H1 (cell line): ENCODE measurements at regions not wholly inside any gene's neighbourhood (a gene's known extent, or its start where the extent isn't known, plus 50 kb on each side); places are given as distances from the start of the nearest gene placed in this dataset.

Experiments used
- CTCF ChIA-PET: fragments of 300-600 bp; sonication (Branson Sonifier 250); formaldehyde crosslinking; loops from one replicate; lab custom pipeline; 2021; ENCODE audit not compliant: partially characterized antibody; lab: Charles Lee
- POLR2A ChIA-PET: fragments of 300-600 bp; sonication (Branson Sonifier 250); formaldehyde crosslinking; loops from one replicate; lab custom pipeline; 2021; ENCODE audit warnings: inconsistent platforms; ENCODE audit not compliant: partially characterized antibody; lab: Charles Lee
- DNase-seq, 2 experiments: peaks; one replicate each; pipeline versions ENCODE4 v3.0.0 to v3.0.0-alpha.2; 2010 to 2022; ENCODE audit warnings: low spot score in 2 of 2, low read depth in 1 of 2, mixed read lengths in 1 of 2
- FAIRE-seq: peaks from 2 replicates; lab custom pipeline; 2011; peaks lifted over from hg19 to GRCh38; lab: Jason Lieb, UNC
- H2AFZ ChIP-seq: 2 replicates; pipeline ENCODE4 v1.8.1; 2012; ENCODE audit warnings: low read length, inconsistent platforms
- H2AK5ac ChIP-seq: 2 replicates; pipeline ENCODE4 v1.6.1; 2013; ENCODE audit warnings: low read depth, low read length
- H2BK120ac ChIP-seq: replicated peaks from 2 replicates; pipeline ENCODE3; 2013; ENCODE audit warnings: low read depth, low read length, inconsistent platforms
- H2BK12ac ChIP-seq: 2 replicates; pipeline ENCODE4 v1.6.1; 2013; ENCODE audit warnings: low read depth, low read length
- H2BK15ac ChIP-seq: 2 replicates; pipeline ENCODE4 v1.6.1; 2013; ENCODE audit warnings: low read length
- H2BK20ac ChIP-seq: 2 replicates; pipeline ENCODE4 v1.6.1; 2013; ENCODE audit warnings: low read length
- H2BK5ac ChIP-seq: 2 replicates; pipeline ENCODE4 v1.6.1; 2013; ENCODE audit warnings: low read depth, low read length
- H3K14ac ChIP-seq: 2 replicates; pipeline ENCODE4 v1.6.1; 2013; ENCODE audit warnings: inconsistent platforms; ENCODE audit not compliant: insufficient read length
- H3K18ac ChIP-seq: 2 replicates; pipeline ENCODE4 v1.6.1; 2013; ENCODE audit warnings: low read length; ENCODE audit errors: extremely low read depth
- H3K23ac ChIP-seq: 2 replicates; pipeline ENCODE4 v1.6.1; 2013; ENCODE audit warnings: inconsistent platforms; ENCODE audit not compliant: insufficient read length
- H3K23me2 ChIP-seq: 2 replicates; pipeline ENCODE4 v1.6.1; 2013; ENCODE audit warnings: low read depth, low read length
- H3K27ac ChIP-seq: 2 replicates; pipeline ENCODE4 v1.6.1; 2011; ENCODE audit warnings: low read depth, low read length, inconsistent platforms
- H3K27me3 ChIP-seq, 4 experiments: replicated peaks in 1 of 4; 1 replicate in 1 of 4; 2 replicates in 3 of 4; pipeline versions ENCODE4 v1.6.1 to v1.8.1; 2011 to 2013; ENCODE audit warnings: low read length in 3 of 4, mild to moderate bottlenecking in 3 of 4, inconsistent platforms in 2 of 4, mixed read lengths in 2 of 4, moderate library complexity in 1 of 4; ENCODE audit not compliant: control insufficient read depth in 3 of 4, insufficient read depth in 3 of 4; ENCODE audit errors: extremely low read depth in 1 of 4
- H3K36me3 ChIP-seq, 4 experiments: 2 replicates each; pipeline versions ENCODE4 v1.6.1 to v1.8.1; 2011 to 2013; ENCODE audit warnings: mild to moderate bottlenecking in 4 of 4, low read length in 3 of 4, moderate library complexity in 2 of 4, control low read depth in 1 of 4, inconsistent platforms in 1 of 4; ENCODE audit not compliant: insufficient read depth in 4 of 4, control insufficient read depth in 2 of 4
- H3K4ac ChIP-seq: replicated peaks from 2 replicates; pipeline ENCODE3; 2013; ENCODE audit warnings: low read length, low read depth, mixed read lengths, inconsistent platforms; ENCODE audit not compliant: insufficient read length
- H3K4me1 ChIP-seq, 4 experiments: replicated peaks in 1 of 4; 1 replicate in 1 of 4; 2 replicates in 3 of 4; pipeline versions ENCODE4 v1.6.1 to v1.8.1; 2011 to 2013; ENCODE audit warnings: low read length in 3 of 4, inconsistent platforms in 2 of 4, mixed read lengths in 1 of 4; ENCODE audit not compliant: insufficient read depth in 4 of 4, control insufficient read depth in 3 of 4
- H3K4me2 ChIP-seq, 2 experiments: 2 replicates each; pipeline versions ENCODE4 v1.6.1 to v1.8.1; 2011 to 2013; ENCODE audit warnings: low read depth in 2 of 2, low read length in 2 of 2, control low read depth in 1 of 2, inconsistent platforms in 1 of 2, mild to moderate bottlenecking in 1 of 2; ENCODE audit not compliant: insufficient read depth in 1 of 2
- H3K4me3 ChIP-seq, 4 experiments: fragments of 200-600, 300-600 bp in 1 of 4; sonication (generic), shearing (Covaris generic), sonication (Bioruptor Twin) in 1 of 4; 2 replicates each; pipeline versions ENCODE4 v1.5.1 to v1.8.1; 2011 to 2016; ENCODE audit warnings: low read length in 4 of 4, low read depth in 3 of 4, control low read depth in 2 of 4, inconsistent platforms in 2 of 4, mild to moderate bottlenecking in 2 of 4, mixed read lengths in 1 of 4, moderate library complexity in 1 of 4; ENCODE audit not compliant: insufficient read depth in 2 of 4; ENCODE audit errors: extremely low read depth in 1 of 4
- H3K56ac ChIP-seq: replicated peaks from 2 replicates; pipeline ENCODE3; 2013; ENCODE audit warnings: low read depth, mild to moderate bottlenecking, mixed read lengths, low read length, inconsistent platforms; ENCODE audit not compliant: insufficient read length
- H3K79me1 ChIP-seq: 2 replicates; pipeline ENCODE4 v1.6.1; 2013; ENCODE audit warnings: low read depth, low read length, control low read depth
- H3K79me2 ChIP-seq, 2 experiments: 2 replicates each; pipeline versions ENCODE4 v1.6.1 to v1.8.1; 2012 to 2013; ENCODE audit warnings: low read length in 2 of 2, mild to moderate bottlenecking in 2 of 2, inconsistent platforms in 1 of 2; ENCODE audit not compliant: insufficient read depth in 2 of 2, control insufficient read depth in 1 of 2
- H3K9ac ChIP-seq, 4 experiments: replicated peaks in 1 of 4; 1 replicate in 1 of 4; 2 replicates in 3 of 4; pipeline versions ENCODE4 v1.6.1 to v1.8.1; 2011 to 2013; ENCODE audit warnings: low read depth in 3 of 4, low read length in 3 of 4, control low read depth in 2 of 4, mild to moderate bottlenecking in 2 of 4, moderate library complexity in 2 of 4, inconsistent platforms in 1 of 4; ENCODE audit errors: extremely low read depth in 1 of 4
- H3K9me3 ChIP-seq, 2 experiments: 2 replicates each; pipeline versions ENCODE4 v1.6.1 to v1.8.1; 2012 to 2013; ENCODE audit warnings: mild to moderate bottlenecking in 2 of 2, moderate library complexity in 2 of 2, control low read depth in 1 of 2, inconsistent platforms in 1 of 2, low read depth in 1 of 2, low read length in 1 of 2, mixed read lengths in 1 of 2; ENCODE audit not compliant: insufficient read depth in 2 of 2
- H4K20me1 ChIP-seq, 2 experiments: replicated peaks in 1 of 2; 2 replicates each; pipeline versions ENCODE3 to v1.8.1; 2011 to 2013; ENCODE audit warnings: inconsistent platforms in 2 of 2, low read length in 2 of 2, mild to moderate bottlenecking in 1 of 2; ENCODE audit not compliant: insufficient read depth in 2 of 2, control insufficient read depth in 1 of 2
- H4K5ac ChIP-seq: 2 replicates; pipeline ENCODE4 v1.6.1; 2013; ENCODE audit warnings: low read length, low read depth, mixed read lengths, inconsistent platforms; ENCODE audit not compliant: insufficient read length
- H4K8ac ChIP-seq: 2 replicates; pipeline ENCODE4 v1.8.0; 2013; ENCODE audit warnings: mild to moderate bottlenecking, moderate library complexity, low read length, inconsistent platforms; ENCODE audit not compliant: insufficient read depth; ENCODE audit errors: extremely low read depth
- H4K91ac ChIP-seq: replicated peaks from 2 replicates; pipeline ENCODE3; 2013; ENCODE audit warnings: low read length, mixed read lengths, inconsistent platforms; ENCODE audit not compliant: insufficient read length
- BCL11A ChIP-seq, 2 experiments: IDR thresholded peaks; one replicate each; pipeline ENCODE4 v1.6.1; 2011; ENCODE audit warnings: low read depth in 2 of 2, low read length in 2 of 2, mild to moderate bottlenecking in 2 of 2
- WGBS, 2 experiments: shearing (Covaris generic) in 1 of 2; methylation state at CpG; one replicate each; pipeline versions ENCODE4 v1.1.6 to v1.1.7; 2013 to 2015; ENCODE audit warnings: low lambda C conversion rate in 2 of 2, mixed read lengths in 2 of 2, inconsistent platforms in 1 of 2, low coverage in 1 of 2, missing lambda C conversion rate in 1 of 2; ENCODE audit not compliant: insufficient replicate concordance in 2 of 2, insufficient coverage in 1 of 2, insufficient read length in 1 of 2; ENCODE audit errors: extremely low coverage in 1 of 2, missing lambda C conversion rate in 1 of 2; 5-methylcytosine and 5-hydroxymethylcytosine counted together

DNA sequence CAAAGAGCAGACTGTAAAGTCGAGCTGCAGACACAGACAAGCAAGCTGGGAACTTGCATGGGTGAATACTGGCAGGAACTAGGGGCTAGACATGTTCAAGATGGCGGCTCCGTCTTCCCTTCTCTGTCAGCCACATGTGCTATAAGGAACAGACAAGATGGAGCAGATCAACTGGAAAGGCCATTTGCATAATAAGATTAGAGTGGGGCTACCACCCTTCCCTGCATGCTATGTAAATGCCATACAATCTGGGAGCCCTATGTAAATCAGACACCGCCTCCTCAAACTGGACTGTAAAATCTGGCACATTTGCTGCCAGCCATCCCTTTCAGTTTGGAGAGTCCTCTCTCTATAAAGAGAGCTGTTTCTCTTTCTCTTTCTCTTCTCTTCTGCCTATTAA is 640.1 kb upstream of the CDH8 start:
- Histone ChIP-seq H3K56ac (no peak overlapping the region), H2BK12ac (no peak overlapping the region), H4K5ac (no peak overlapping the region), H4K20me1 (no peaks in the 10 kb centered on the region), H3K18ac (no peak overlapping the region), H2BK20ac (no peak overlapping the region), H3K4me3 (no peak overlapping the region), H2AK5ac (no peak overlapping the region), H3K27me3 (no peaks in the 10 kb centered on the region), H3K9ac (no peak overlapping the region), H3K9me3 (no peaks in the 10 kb centered on the region), H2AFZ (no peak overlapping the region), H3K4me2 (no peak overlapping the region), H3K79me1 (no peaks in the 10 kb centered on the region), H3K14ac (no peak overlapping the region), H4K8ac (no peak overlapping the region), H2BK5ac (no peak overlapping the region), H3K27ac (no peak overlapping the region), H3K4me1 (no peaks in the 10 kb centered on the region), H3K23ac (no peak overlapping the region), H2BK120ac (no peak overlapping the region), H3K4ac (no peak overlapping the region), H2BK15ac (no peak overlapping the region), H4K91ac (no peak overlapping the region), H3K79me2 (no peaks in the 10 kb centered on the region), H3K23me2 (no peaks in the 10 kb centered on the region), H3K36me3 (no peaks in the 10 kb centered on the region)
- ChIA-PET CTCF (no interaction called here), POLR2A (no interaction called here)
- DNase-seq (no peak), FAIRE-seq (no peak)
- WGBS, 2 experiments, result 93% methylated on average over 4 of the region's 4 CpGs; no CpG with 5 or more reads in 1 of the 2 experiments
- TF ChIP-seq BCL11A (IDR thresholded peaks at IDR 0.05; ENCODE audit: low read depth in 2 of 2, low read length in 2 of 2), result no peak
